Activated CD8-positive, alpha-beta T cell treated with anti-CD3 and anti-CD28 coated beads, Interleukin-2, amount 10 ng/mL, durations not matched to agents 7 days and 5 days (primary cell): ENCODE measurements at regions not wholly inside any gene's neighbourhood (a gene's known extent, or its start where the extent isn't known, plus 50 kb on each side); places are given as distances from the start of the nearest gene placed in this dataset.
"Not testable (repeated sequence)": the region's sequence is repeated elsewhere in the genome, so short reads cannot be mapped to it uniquely, and the experiment has no call there.

Source experiments
- ATAC-seq: fragments of 150-1000 bp; cut with Tn5 transposase; one replicate; pipeline ENCODE4 v1.10.0; 2021; ENCODE audit warnings: moderate library complexity
- CTCF ChIA-PET: fragments of 350-600 bp; sonication (Branson Sonifier 250); formaldehyde crosslinking; loops from one replicate; lab custom pipeline; 2021; ENCODE audit warnings: antibody characterized with exemption; lab: Charles Lee
- POLR2A ChIA-PET: fragments of 350-600 bp; sonication (Branson Sonifier 250); formaldehyde crosslinking; loops from one replicate; lab custom pipeline; 2021; ENCODE audit warnings: antibody characterized with exemption; lab: Charles Lee
- DNase-seq: peaks from one replicate; pipeline ENCODE4 v3.0.0-alpha.2; 2020
- H3K27ac Mint-ChIP-seq: one replicate; pipeline ENCODE4 v1.8.0; 2021; ENCODE audit warnings: mild to moderate bottlenecking, mixed read lengths
- H3K27me3 Mint-ChIP-seq: one replicate; pipeline ENCODE4 v1.8.0; 2021; ENCODE audit warnings: low read depth, mixed read lengths
- H3K36me3 Mint-ChIP-seq: one replicate; pipeline ENCODE4 v1.8.0; 2021; ENCODE audit warnings: low read depth, mixed read lengths
- H3K4me1 Mint-ChIP-seq: one replicate; pipeline ENCODE4 v1.8.0; 2021; ENCODE audit warnings: low read depth, mixed read lengths
- H3K4me3 Mint-ChIP-seq: one replicate; pipeline ENCODE4 v1.8.0; 2021; ENCODE audit warnings: mild to moderate bottlenecking, mixed read lengths
- H3K9me3 Mint-ChIP-seq: one replicate; pipeline ENCODE4 v1.8.0; 2022; ENCODE audit warnings: mixed read lengths; ENCODE audit not compliant: insufficient read depth

GRCh38 chr12:86985298-86985697 is 729.1 kb upstream of the MGAT4C start:
- no peaks in the 10 kb centered on the region for H3K36me3 Mint-ChIP-seq
- H3K27me3 Mint-ChIP-seq = no peaks in the 10 kb centered on the region
- H3K4me3 Mint-ChIP-seq = no peak overlapping the region
- DNase-seq = no peak
- POLR2A ChIA-PET = no interaction called here
- H3K9me3 Mint-ChIP-seq = peaks cover 4% of the 10 kb centered on the region
- CTCF ChIA-PET = no interaction called here
- H3K4me1 Mint-ChIP-seq = no peaks in the 10 kb centered on the region
- no peak overlapping the region for H3K27ac Mint-ChIP-seq
- ATAC-seq = no peak

- H3K4me1 Mint-ChIP-seq, H3K27ac Mint-ChIP-seq, POLR2A ChIA-PET, DNase-seq, H3K9me3 Mint-ChIP-seq, H3K4me3 Mint-ChIP-seq, H3K27me3 Mint-ChIP-seq, ATAC-seq, CTCF ChIA-PET, H3K36me3 Mint-ChIP-seq: not testable (repeated sequence)
Measured at GRCh38 chr12:86970595-86970994, 714.4 kb upstream of the MGAT4C start.

- Mint-ChIP-seq H3K4me1 (no peaks in the 10 kb centered on the region), H3K36me3 (no peaks in the 10 kb centered on the region), H3K9me3 (peaks cover 8% of the 10 kb centered on the region), H3K27me3 (no peaks in the 10 kb centered on the region), H3K4me3 (no peak overlapping the region), H3K27ac (no peak overlapping the region)
- CTCF ChIA-PET = no interaction called here
- DNase-seq = no peak
- no peak for ATAC-seq
- POLR2A ChIA-PET = no interaction called here
Measured at GRCh38 chr12:86959766-86960458, 703.7 kb upstream of the MGAT4C start.

GRCh38 chr12:86950444-86950843 is 694.3 kb upstream of the MGAT4C start:
- POLR2A ChIA-PET = no interaction called here
- Mint-ChIP-seq H3K36me3 (no peaks in the 10 kb centered on the region), H3K9me3 (no peaks in the 10 kb centered on the region), H3K4me3 (no peak overlapping the region), H3K27ac (no peak overlapping the region), H3K27me3 (no peaks in the 10 kb centered on the region), H3K4me1 (no peaks in the 10 kb centered on the region)
- ATAC-seq = no peak
- CTCF ChIA-PET = no interaction called here
- no peak for DNase-seq

GRCh38 chr12:86950043-86950442 is 693.9 kb upstream of the MGAT4C start:
- H3K27me3 Mint-ChIP-seq = no peaks in the 10 kb centered on the region
- CTCF ChIA-PET = no interaction called here
- ATAC-seq = no peak

GRCh38 chr12:86948851-86949250 is 692.7 kb upstream of the MGAT4C start:
- H3K4me1 Mint-ChIP-seq = no peaks in the 10 kb centered on the region
- POLR2A ChIA-PET = no interaction called here
- ATAC-seq = no peak

More at GRCh38 chr12:86950043-86950442, 693.9 kb upstream of the MGAT4C start:
- no peak overlapping the region for H3K27ac Mint-ChIP-seq
- POLR2A ChIA-PET = no interaction called here
- DNase-seq = no peak
- no peak overlapping the region for H3K4me3 Mint-ChIP-seq
- H3K4me1 Mint-ChIP-seq = no peaks in the 10 kb centered on the region
- H3K9me3 Mint-ChIP-seq = no peaks in the 10 kb centered on the region
- no peaks in the 10 kb centered on the region for H3K36me3 Mint-ChIP-seq

GRCh38 chr12:86945685-86946196 is 689.5 kb upstream of the MGAT4C start:
- CTCF ChIA-PET = no interaction called here
- Mint-ChIP-seq H3K27me3 (no peaks in the 10 kb centered on the region), H3K4me1 (no peaks in the 10 kb centered on the region), H3K9me3 (peaks cover 3% of the 10 kb centered on the region), H3K4me3 (no peak overlapping the region), H3K27ac (no peak overlapping the region), H3K36me3 (no peaks in the 10 kb centered on the region)
- DNase-seq = no peak
- no peak for ATAC-seq
- POLR2A ChIA-PET = no interaction called here

More at GRCh38 chr12:86948851-86949250, 692.7 kb upstream of the MGAT4C start:
- H3K27ac Mint-ChIP-seq = no peak overlapping the region
- H3K27me3 Mint-ChIP-seq = no peaks in the 10 kb centered on the region
- H3K4me3 Mint-ChIP-seq = no peak overlapping the region
- DNase-seq = no peak
- H3K36me3 Mint-ChIP-seq = no peaks in the 10 kb centered on the region
- CTCF ChIA-PET = no interaction called here
- H3K9me3 Mint-ChIP-seq = no peaks in the 10 kb centered on the region

- H3K9me3 Mint-ChIP-seq, H3K36me3 Mint-ChIP-seq, H3K4me1 Mint-ChIP-seq, ATAC-seq, H3K27me3 Mint-ChIP-seq, DNase-seq, H3K4me3 Mint-ChIP-seq, POLR2A ChIA-PET, CTCF ChIA-PET, H3K27ac Mint-ChIP-seq: not testable (repeated sequence)
Measured at GRCh38 chr12:86944197-86944819, 688.1 kb upstream of the MGAT4C start.

GRCh38 chr12:86931714-86932113 is 675.5 kb upstream of the MGAT4C start:
- Mint-ChIP-seq H3K36me3 (no peaks in the 10 kb centered on the region), H3K27me3 (no peaks in the 10 kb centered on the region), H3K4me1 (no peaks in the 10 kb centered on the region), H3K27ac (no peak overlapping the region), H3K4me3 (no peak overlapping the region), H3K9me3 (peaks cover 4% of the 10 kb centered on the region)
- no peak for ATAC-seq
- no peak for DNase-seq
- POLR2A ChIA-PET = no interaction called here
- CTCF ChIA-PET = no interaction called here

- POLR2A ChIA-PET = no interaction called here
- H3K4me1 Mint-ChIP-seq = no peaks in the 10 kb centered on the region
- H3K27me3 Mint-ChIP-seq = no peaks in the 10 kb centered on the region
- CTCF ChIA-PET = no interaction called here
- H3K36me3 Mint-ChIP-seq = no peaks in the 10 kb centered on the region
- DNase-seq (no peak), ATAC-seq (no peak)
- no peaks in the 10 kb centered on the region for H3K9me3 Mint-ChIP-seq
- no peak overlapping the region for H3K4me3 Mint-ChIP-seq
- no peak overlapping the region for H3K27ac Mint-ChIP-seq
Measured at GRCh38 chr12:86929962-86930361, 673.8 kb upstream of the MGAT4C start.

GRCh38 chr12:86917121-86917520 is 660.9 kb upstream of the MGAT4C start:
- DNase-seq (no peak), ATAC-seq (no peak)
- Mint-ChIP-seq H3K4me1 (no peaks in the 10 kb centered on the region), H3K9me3 (peaks cover 5% of the 10 kb centered on the region), H3K27me3 (no peaks in the 10 kb centered on the region), H3K36me3 (no peaks in the 10 kb centered on the region), H3K4me3 (no peak overlapping the region), H3K27ac (no peak overlapping the region)
- CTCF ChIA-PET = no interaction called here
- POLR2A ChIA-PET = no interaction called here

GRCh38 chr12:86914721-86915120 is 658.5 kb upstream of the MGAT4C start:
- Mint-ChIP-seq H3K27ac (no peak overlapping the region), H3K4me3 (no peak overlapping the region), H3K36me3 (no peaks in the 10 kb centered on the region), H3K27me3 (no peaks in the 10 kb centered on the region), H3K9me3 (no peaks in the 10 kb centered on the region), H3K4me1 (no peaks in the 10 kb centered on the region)
- CTCF ChIA-PET = no interaction called here
- no peak for ATAC-seq
- POLR2A ChIA-PET = no interaction called here
- no peak for DNase-seq
